ENCODE measurements at regions not wholly inside any gene's neighbourhood (a gene's known extent, or its start where the extent isn't known, plus 50 kb on each side); places are given as distances from the start of the nearest gene placed in this dataset.

GRCh38 chr20:50267866-50268219 is 77.2 kb downstream of the CEBPB start:
- Mint-ChIP-seq H3K4me1 (peaks cover 0 to 6% (median 0%) of the 10 kb centered on the region in 4 donors), H3K27me3 (peaks cover 10 to 14% of the 10 kb centered on the region in 2 donors), H3K27ac (no peak overlapping the region), H3K36me3 (no peaks in the 10 kb centered on the region), H3K9me3 (no peaks in the 10 kb centered on the region), H3K4me3 (no peak overlapping the region)
- intact Hi-C loops (cut with micrococcal nuclease): no loop called here
- no peaks in the 10 kb centered on the region for H3K9me3 ChIP-seq (ENCODE audit: control insufficient read depth in 1 of 2, low read length in 2 of 2)
- no peaks in the 10 kb centered on the region for H3K36me3 ChIP-seq (ENCODE audit: insufficient read depth, low read length)
- no peaks in the 10 kb centered on the region for H3K27me3 ChIP-seq (ENCODE audit: insufficient read depth, low read length)
- H3K27ac ChIP-seq (ENCODE audit: low read depth, low read length): no peak overlapping the region
- ChIA-PET CTCF (ENCODE audit: partially characterized antibody) (no interaction called here), POLR2A (ENCODE audit: partially characterized antibody) (no interaction called here)
- DNase-seq: no peak
- H3K4me3 ChIP-seq (ENCODE audit: low read length in 2 of 2): no peak overlapping the region
- no peaks in the 10 kb centered on the region for H3K4me1 ChIP-seq (ENCODE audit: insufficient read depth, low read length)

GRCh38 chr20:50269091-50270033 is 78.7 kb downstream of the CEBPB start:
- Histone ChIP-seq H3K27ac (ENCODE audit: low read depth, low read length) (no peak overlapping the region), H3K4me1 (ENCODE audit: insufficient read depth, low read length) (no peaks in the 10 kb centered on the region), H3K9me3 (ENCODE audit: control insufficient read depth in 1 of 2, low read length in 2 of 2) (no peaks in the 10 kb centered on the region), H3K27me3 (ENCODE audit: insufficient read depth, low read length) (no peaks in the 10 kb centered on the region), H3K36me3 (ENCODE audit: insufficient read depth, low read length) (no peaks in the 10 kb centered on the region), H3K4me3 (ENCODE audit: low read length in 2 of 2) (no peak overlapping the region)
- peaks cover 10 to 14% of the 10 kb centered on the region in 2 donors for H3K27me3 Mint-ChIP-seq
- peak overlapping the region in 1 of 8 donors; percentile 41 for H3K4me3 Mint-ChIP-seq
- ChIA-PET CTCF (ENCODE audit: partially characterized antibody) (no interaction called here), POLR2A (ENCODE audit: partially characterized antibody) (no interaction called here)
- H3K27ac Mint-ChIP-seq: no peak overlapping the region
- peaks cover 0 to 6% (median 0%) of the 10 kb centered on the region in 4 donors for H3K4me1 Mint-ChIP-seq
- no peaks in the 10 kb centered on the region for H3K9me3 Mint-ChIP-seq
- intact Hi-C loops (cut with micrococcal nuclease): no loop called here
- no peak for DNase-seq
- H3K36me3 Mint-ChIP-seq: no peaks in the 10 kb centered on the region

GRCh38 chr20:50270034-50270395 is 79.4 kb downstream of the CEBPB start:
- no peak overlapping the region for H3K27ac Mint-ChIP-seq
- no peak overlapping the region for H3K4me3 ChIP-seq (ENCODE audit: low read length in 2 of 2)
- H3K27ac ChIP-seq (ENCODE audit: low read depth, low read length): no peak overlapping the region
- H3K4me3 Mint-ChIP-seq: peak overlapping the region in 1 of 8 donors; percentile 41
- H3K36me3 Mint-ChIP-seq: no peaks in the 10 kb centered on the region
- CTCF ChIA-PET (ENCODE audit: partially characterized antibody): no interaction called here
- no peaks in the 10 kb centered on the region for H3K4me1 ChIP-seq (ENCODE audit: insufficient read depth, low read length)
- no peaks in the 10 kb centered on the region for H3K27me3 ChIP-seq (ENCODE audit: insufficient read depth, low read length)
- H3K4me1 Mint-ChIP-seq: peaks cover 0 to 6% (median 0%) of the 10 kb centered on the region in 4 donors
- no peaks in the 10 kb centered on the region for H3K9me3 Mint-ChIP-seq
- H3K27me3 Mint-ChIP-seq: peaks cover 10 to 14% of the 10 kb centered on the region in 2 donors
- H3K36me3 ChIP-seq (ENCODE audit: insufficient read depth, low read length): no peaks in the 10 kb centered on the region
- POLR2A ChIA-PET (ENCODE audit: partially characterized antibody): no interaction called here
- no peak for DNase-seq
- no peaks in the 10 kb centered on the region for H3K9me3 ChIP-seq (ENCODE audit: control insufficient read depth in 1 of 2, low read length in 2 of 2)
- intact Hi-C loops (cut with micrococcal nuclease): no loop called here

- Histone ChIP-seq H3K4me3 (ENCODE audit: low read length in 2 of 2) (no peak overlapping the region), H3K36me3 (ENCODE audit: insufficient read depth, low read length) (no peaks in the 10 kb centered on the region), H3K9me3 (ENCODE audit: control insufficient read depth in 1 of 2, low read length in 2 of 2) (no peaks in the 10 kb centered on the region), H3K27ac (ENCODE audit: low read depth, low read length) (no peak overlapping the region), H3K27me3 (ENCODE audit: insufficient read depth, low read length) (no peaks in the 10 kb centered on the region), H3K4me1 (ENCODE audit: insufficient read depth, low read length) (no peaks in the 10 kb centered on the region)
- H3K9me3 Mint-ChIP-seq: no peaks in the 10 kb centered on the region
- no peak for DNase-seq
- intact Hi-C loops (cut with micrococcal nuclease): no loop called here
- no peaks in the 10 kb centered on the region for H3K36me3 Mint-ChIP-seq
- H3K27me3 Mint-ChIP-seq: peaks cover 10 to 14% of the 10 kb centered on the region in 2 donors
- H3K4me1 Mint-ChIP-seq: peaks cover 0 to 5% (median 0%) of the 10 kb centered on the region in 4 donors
- CTCF ChIA-PET (ENCODE audit: partially characterized antibody): no interaction called here
- H3K4me3 Mint-ChIP-seq: no peak overlapping the region
- POLR2A ChIA-PET (ENCODE audit: partially characterized antibody): no interaction called here
- H3K27ac Mint-ChIP-seq: no peak overlapping the region
Observed at GRCh38 chr20:50270569-50270968, 79.9 kb downstream of the CEBPB start.

- Histone ChIP-seq H3K4me1 (ENCODE audit: insufficient read depth, low read length) (no peaks in the 10 kb centered on the region), H3K36me3 (ENCODE audit: insufficient read depth, low read length) (no peaks in the 10 kb centered on the region), H3K27ac (ENCODE audit: low read depth, low read length) (no peak overlapping the region), H3K27me3 (ENCODE audit: insufficient read depth, low read length) (no peaks in the 10 kb centered on the region), H3K4me3 (ENCODE audit: low read length in 2 of 2) (no peak overlapping the region), H3K9me3 (ENCODE audit: control insufficient read depth in 1 of 2, low read length in 2 of 2) (no peaks in the 10 kb centered on the region)
- intact Hi-C loops (cut with micrococcal nuclease): no loop called here
- H3K27me3 Mint-ChIP-seq: peaks cover 10 to 14% of the 10 kb centered on the region in 2 donors
- H3K4me3 Mint-ChIP-seq: no peak overlapping the region
- no peak for DNase-seq
- H3K4me1 Mint-ChIP-seq: no peaks in the 10 kb centered on the region
- no peaks in the 10 kb centered on the region for H3K36me3 Mint-ChIP-seq
- POLR2A ChIA-PET (ENCODE audit: partially characterized antibody): no interaction called here
- no peak overlapping the region for H3K27ac Mint-ChIP-seq
- H3K9me3 Mint-ChIP-seq: no peaks in the 10 kb centered on the region
- CTCF ChIA-PET (ENCODE audit: partially characterized antibody): no interaction called here
Observed at GRCh38 chr20:50271176-50271575, 80.5 kb downstream of the CEBPB start.

GRCh38 chr20:50271612-50272011 is 81.0 kb downstream of the CEBPB start:
- H3K9me3 ChIP-seq (ENCODE audit: control insufficient read depth in 1 of 2, low read length in 2 of 2): no peaks in the 10 kb centered on the region
- H3K4me1 Mint-ChIP-seq: no peaks in the 10 kb centered on the region
- H3K9me3 Mint-ChIP-seq: no peaks in the 10 kb centered on the region
- H3K27me3 Mint-ChIP-seq: peaks cover 10 to 14% of the 10 kb centered on the region in 2 donors
- H3K27me3 ChIP-seq (ENCODE audit: insufficient read depth, low read length): no peaks in the 10 kb centered on the region
- POLR2A ChIA-PET (ENCODE audit: partially characterized antibody): interaction anchor here (0.5 kb wide), 1 partner anchor 134 kb away, joined by 3 read pairs; no protein-coding TSS in a partner anchor
- no peaks in the 10 kb centered on the region for H3K36me3 ChIP-seq (ENCODE audit: insufficient read depth, low read length)
- no peaks in the 10 kb centered on the region for H3K4me1 ChIP-seq (ENCODE audit: insufficient read depth, low read length)
- H3K4me3 Mint-ChIP-seq: no peak overlapping the region
- intact Hi-C loops (cut with micrococcal nuclease): no loop called here
- no peak overlapping the region for H3K27ac Mint-ChIP-seq
- H3K4me3 ChIP-seq (ENCODE audit: low read length in 2 of 2): no peak overlapping the region
- no peak for DNase-seq
- CTCF ChIA-PET (ENCODE audit: partially characterized antibody): no interaction called here
- no peak overlapping the region for H3K27ac ChIP-seq (ENCODE audit: low read depth, low read length)
- H3K36me3 Mint-ChIP-seq: no peaks in the 10 kb centered on the region

- H3K4me3 Mint-ChIP-seq: no peak overlapping the region
- no peaks in the 10 kb centered on the region for H3K4me1 Mint-ChIP-seq
- no peaks in the 10 kb centered on the region for H3K36me3 ChIP-seq (ENCODE audit: insufficient read depth, low read length)
- no peaks in the 10 kb centered on the region for H3K9me3 ChIP-seq (ENCODE audit: control insufficient read depth in 1 of 2, low read length in 2 of 2)
- H3K27ac ChIP-seq (ENCODE audit: low read depth, low read length): no peak overlapping the region
- no peak overlapping the region for H3K27ac Mint-ChIP-seq
- no peak overlapping the region for H3K4me3 ChIP-seq (ENCODE audit: low read length in 2 of 2)
- no peaks in the 10 kb centered on the region for H3K36me3 Mint-ChIP-seq
- no peaks in the 10 kb centered on the region for H3K27me3 ChIP-seq (ENCODE audit: insufficient read depth, low read length)
- CTCF ChIA-PET (ENCODE audit: partially characterized antibody): no interaction called here
- intact Hi-C loops (cut with micrococcal nuclease): no loop called here
- no peaks in the 10 kb centered on the region for H3K9me3 Mint-ChIP-seq
- no peaks in the 10 kb centered on the region for H3K4me1 ChIP-seq (ENCODE audit: insufficient read depth, low read length)
- peaks cover 14 to 15% of the 10 kb centered on the region in 2 donors for H3K27me3 Mint-ChIP-seq
- POLR2A ChIA-PET (ENCODE audit: partially characterized antibody): interaction anchor here (0.5 kb wide), 1 partner anchor 135 kb away, joined by 3 read pairs; no protein-coding TSS in a partner anchor
- DNase-seq: no peak
Observed at GRCh38 chr20:50272030-50272723, 81.5 kb downstream of the CEBPB start.

Data from CD4-positive, alpha-beta memory T cell (primary cell).